Head of caudate nucleus (tissue), 42 donors: ENCODE measurements at regions not wholly inside any gene's neighbourhood (a gene's known extent, or its start where the extent isn't known, plus 50 kb on each side); places are given as distances from the start of the nearest gene placed in this dataset.
"Not testable (repeated sequence)": the region's sequence is repeated elsewhere in the genome, so short reads cannot be mapped to it uniquely, and the experiment has no call there.

Experiments used
- DNase-seq, 42 donors: peaks; one replicate each; pipeline versions ENCODE4 v3.0.0 to v3.0.0-alpha.2; 2020 to 2021; ENCODE audit warnings: mixed read lengths in 7 of 42
- intact Hi-C: fragments of 100-400 bp; cut with DNase I; formaldehyde crosslinking; loops from one replicate; pipeline ENCODE4 v1.15.0; 2022

DNA sequence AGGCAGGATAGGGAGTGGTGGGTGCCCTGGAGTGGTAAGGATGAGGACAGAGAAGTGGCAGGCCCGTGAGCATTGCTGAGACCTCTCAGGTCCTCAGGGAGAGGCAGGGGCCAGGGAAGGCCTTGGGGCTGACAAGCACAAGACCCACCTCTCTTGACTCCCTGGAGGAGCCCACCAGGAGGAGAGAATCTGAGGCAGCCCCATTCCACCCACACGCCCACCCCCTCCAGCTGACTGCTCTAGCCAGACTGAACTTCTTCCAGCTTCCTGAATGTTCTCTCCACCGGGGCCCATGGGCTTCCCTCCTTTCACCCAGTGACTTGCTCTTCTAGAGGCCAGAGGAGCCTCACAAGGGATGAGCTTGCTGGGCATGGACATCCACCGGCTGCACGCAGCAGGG lies 1403.0 kb downstream of the BRD1 start:
- intact Hi-C loops: no loop called here
- peak in 2 of 42 donors; percentile 7 to 22 for DNase-seq

DNA sequence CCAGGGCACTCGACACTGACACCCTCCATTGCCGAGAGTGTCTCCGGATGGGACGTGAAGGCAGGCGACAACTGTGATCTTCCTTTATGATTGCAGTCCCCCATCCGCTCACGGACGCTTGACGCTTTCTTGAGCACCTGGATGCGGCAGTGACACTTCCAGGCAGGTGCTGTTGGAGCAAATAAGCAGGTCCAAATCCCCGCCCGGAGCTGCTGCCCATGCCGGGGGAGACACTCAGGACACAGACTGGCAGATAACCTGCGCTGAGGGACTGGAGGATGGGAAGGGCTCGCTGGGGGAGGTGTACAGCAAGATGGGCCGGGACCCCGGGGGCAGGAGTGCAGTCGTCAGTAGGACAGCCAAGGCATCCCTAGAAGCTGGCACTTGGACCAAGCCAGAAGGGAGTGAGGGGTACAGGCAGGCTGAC lies 1403.5 kb downstream of the BRD1 start:
- DNase-seq: peak in 3 of 42 donors; percentile 16 to 36 (median 31)
- intact Hi-C loops: no loop called here

DNA sequence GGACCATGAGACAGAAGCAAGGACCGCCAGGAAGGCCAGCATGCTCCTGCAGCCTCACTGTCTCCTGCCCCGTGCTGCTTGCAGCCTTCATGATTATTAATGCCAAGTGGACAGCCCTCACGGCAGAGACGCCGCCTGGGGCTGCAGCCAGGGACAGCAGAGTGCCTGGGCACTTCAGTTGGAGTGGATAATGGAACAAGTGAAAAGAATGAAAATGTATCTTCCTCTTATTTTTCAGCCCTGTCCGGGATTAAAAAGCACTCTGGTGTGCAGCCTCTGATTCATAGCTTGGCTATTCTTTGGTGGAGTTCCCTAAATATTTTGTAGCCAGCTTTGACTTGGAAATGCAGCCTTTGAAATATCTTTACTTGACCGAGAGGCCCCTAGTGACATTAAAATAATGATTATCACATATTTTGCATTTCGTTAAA lies 1404.2 kb downstream of the BRD1 start:
- intact Hi-C loops: no loop called here
- DNase-seq: peak in 4 of 42 donors; percentile 5 to 44 (median 22)

DNA sequence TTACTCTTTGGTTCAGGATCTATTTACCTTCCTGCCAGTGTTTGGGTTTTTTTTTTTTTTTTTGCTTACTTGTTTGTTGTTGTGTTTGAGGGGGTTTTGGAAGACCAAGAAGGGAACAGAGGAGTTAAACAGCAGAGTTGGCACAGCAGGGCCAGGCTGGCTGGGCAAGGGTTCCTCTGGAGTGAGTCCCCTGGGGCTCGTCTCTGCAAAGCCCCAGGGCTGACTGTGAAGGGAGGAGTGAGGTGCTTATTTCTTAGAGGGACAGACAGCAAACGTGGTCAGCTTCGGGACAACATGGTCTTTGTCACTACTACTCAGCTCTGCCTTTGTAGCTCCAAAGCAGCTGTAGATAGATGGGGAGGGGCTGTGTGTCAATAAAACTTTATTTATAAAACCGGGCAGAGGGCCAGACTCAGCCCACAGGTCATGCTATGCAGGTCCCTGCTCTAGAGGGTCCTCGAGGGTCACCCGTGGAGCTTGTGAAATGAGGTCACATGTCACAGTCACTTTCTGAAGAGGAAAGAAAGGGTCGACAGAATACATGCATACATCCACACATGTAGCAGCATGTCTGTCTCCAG lies 1404.7 kb downstream of the BRD1 start:
- DNase-seq: peak in 3 of 42 donors; percentile 6 to 25 (median 22)
- intact Hi-C loops: no loop called here

DNA sequence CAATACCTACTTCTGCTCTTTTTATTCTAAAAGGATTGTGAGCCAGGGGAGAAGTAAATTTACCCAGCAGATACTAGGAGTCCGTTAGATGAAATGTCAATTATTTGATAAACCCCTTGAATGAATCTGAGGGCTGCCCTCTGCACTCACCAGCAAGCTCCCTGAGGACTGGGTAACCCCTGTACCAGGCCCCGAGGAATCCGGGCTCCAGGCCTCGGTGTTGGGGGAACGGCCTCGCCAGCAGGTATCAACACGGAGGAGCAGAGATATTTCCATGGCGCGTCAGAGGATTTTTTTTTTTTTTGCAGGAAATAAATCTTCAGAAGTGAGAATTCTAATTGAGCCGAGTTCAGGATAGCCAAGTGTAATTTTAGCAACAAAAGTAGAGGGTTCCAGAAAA lies 1408.8 kb downstream of the BRD1 start:
- peak in 5 of 42 donors; percentile 3 to 19 (median 12) for DNase-seq
- intact Hi-C loops: no loop called here

DNA sequence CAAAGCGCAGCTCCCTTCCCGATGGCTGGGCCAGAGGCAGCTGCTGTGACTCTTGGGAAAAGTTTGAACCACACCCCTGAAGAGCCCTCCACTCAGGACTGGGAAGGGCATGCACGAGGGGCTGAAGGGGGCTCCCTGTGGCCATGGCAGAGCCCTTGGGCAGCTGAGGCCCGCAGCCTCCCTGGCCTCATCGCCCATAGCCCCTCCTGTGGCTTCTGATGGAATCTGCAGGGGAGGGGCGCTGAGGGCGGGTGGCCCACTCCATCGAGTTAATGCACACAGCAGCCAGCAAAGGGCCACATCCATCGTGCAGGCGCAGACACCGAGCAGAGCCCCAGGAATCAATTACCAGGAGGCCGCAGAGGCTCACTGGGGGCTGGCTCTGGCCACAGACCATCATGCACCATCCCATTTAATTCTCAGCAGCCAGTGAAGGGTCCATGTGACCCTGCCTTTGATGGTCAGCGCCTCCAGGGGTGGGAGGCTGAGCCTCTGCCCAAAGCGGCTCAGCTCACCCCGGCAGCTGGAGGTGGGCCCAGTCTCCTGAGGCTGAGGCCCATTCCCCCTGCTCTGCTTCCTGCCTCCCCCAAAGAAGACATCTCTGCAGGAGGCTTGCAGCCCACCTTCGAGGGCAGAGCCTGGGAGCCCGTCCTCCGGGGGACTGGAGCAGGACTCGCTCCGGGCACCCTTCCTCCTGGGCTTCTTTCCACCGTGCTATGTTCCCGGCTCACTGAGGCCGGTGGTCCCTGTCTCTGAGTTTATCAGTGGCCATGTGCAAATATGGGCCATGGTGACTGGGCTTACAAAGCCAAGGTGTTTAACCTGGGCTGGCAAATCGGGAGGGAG lies 1410.2 kb downstream of the BRD1 start:
- DNase-seq: peak in 4 of 42 donors; percentile 7 to 17 (median 8)
- intact Hi-C loops: no loop called here

DNA sequence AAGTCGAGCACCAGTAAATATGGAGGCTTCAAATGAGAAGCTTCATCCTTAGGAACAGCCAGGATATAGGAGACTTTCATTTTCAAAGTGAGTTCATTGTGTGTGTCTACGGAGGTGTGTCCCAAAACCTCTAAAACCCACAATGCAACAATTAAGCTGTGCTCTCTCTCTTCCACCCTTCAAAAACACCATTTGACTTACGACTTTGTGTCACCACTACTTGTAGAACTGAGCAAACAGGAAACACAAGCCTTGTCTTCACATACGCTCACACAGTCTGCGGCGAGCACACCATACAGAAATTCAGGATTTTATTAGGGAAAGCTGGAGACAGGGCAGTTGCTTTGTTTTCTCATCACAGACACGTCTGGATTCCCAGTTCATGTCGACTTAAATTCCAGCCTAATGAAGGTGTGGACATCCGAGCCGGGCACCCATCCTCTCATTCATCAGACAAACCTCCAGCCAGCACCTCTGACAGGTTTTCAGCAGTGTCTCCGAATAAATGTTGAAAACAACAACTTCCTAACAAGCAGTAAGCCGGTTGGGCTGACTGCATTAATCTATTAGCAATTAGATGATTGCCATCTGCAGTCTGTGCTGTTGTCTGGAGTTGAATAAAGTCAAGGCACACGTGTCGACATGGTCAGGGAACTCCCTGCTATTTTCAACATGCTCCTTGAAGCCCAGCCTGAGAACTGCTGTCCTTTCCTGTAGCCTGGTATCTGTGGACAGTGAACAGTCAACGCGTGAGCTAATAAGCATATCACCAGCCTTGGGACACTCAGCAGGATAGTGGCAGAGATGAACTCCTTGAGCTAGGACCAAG lies 1411.1 kb downstream of the BRD1 start:
- peak in 2 of 42 donors; percentile 9 to 15 for DNase-seq
- intact Hi-C loops: no loop called here

DNA sequence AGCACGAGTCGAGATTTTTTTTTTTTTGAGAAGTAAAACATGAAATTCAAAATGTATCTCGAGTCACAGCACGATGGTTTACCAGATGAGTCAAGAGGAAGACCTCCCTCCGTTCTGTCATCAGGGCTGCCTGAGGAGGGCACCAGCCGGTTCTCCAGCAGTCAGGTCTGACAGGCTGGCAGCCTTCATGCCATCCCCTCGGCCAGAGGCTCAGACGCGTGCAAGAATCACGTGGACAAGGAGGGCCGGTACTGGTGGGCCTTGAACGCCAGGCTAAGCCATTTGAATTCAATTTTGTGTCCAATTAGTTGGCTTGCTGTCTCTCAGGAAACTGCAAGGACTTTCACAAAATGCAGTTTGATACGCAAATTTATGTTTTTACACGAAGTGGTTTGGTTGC lies 1412.2 kb downstream of the BRD1 start:
- intact Hi-C loops: no loop called here
- DNase-seq: peak in 4 of 42 donors; percentile 6 to 30 (median 16)

DNA sequence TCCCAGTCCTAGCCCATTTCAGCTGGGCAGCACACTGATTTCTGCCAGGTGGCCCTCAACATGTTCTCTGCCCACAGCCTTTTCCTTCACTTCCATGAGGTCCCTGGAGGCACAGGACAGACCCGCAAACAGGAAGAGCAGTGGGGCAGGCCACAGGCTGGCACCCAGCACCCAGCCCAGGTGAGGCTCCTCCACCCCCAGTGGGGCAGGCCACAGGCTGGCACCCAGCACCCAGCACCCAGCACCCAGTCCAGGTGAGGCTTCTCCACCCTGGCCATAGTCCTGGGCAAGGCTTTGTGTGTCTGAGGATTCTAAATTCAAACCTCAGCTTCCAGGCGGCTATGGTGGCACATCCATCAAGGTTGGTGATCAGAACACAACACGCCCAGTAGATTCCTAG lies 1413.0 kb downstream of the BRD1 start:
- intact Hi-C loops: no loop called here
- DNase-seq: peak in 2 of 42 donors; percentile 6 to 19

DNA sequence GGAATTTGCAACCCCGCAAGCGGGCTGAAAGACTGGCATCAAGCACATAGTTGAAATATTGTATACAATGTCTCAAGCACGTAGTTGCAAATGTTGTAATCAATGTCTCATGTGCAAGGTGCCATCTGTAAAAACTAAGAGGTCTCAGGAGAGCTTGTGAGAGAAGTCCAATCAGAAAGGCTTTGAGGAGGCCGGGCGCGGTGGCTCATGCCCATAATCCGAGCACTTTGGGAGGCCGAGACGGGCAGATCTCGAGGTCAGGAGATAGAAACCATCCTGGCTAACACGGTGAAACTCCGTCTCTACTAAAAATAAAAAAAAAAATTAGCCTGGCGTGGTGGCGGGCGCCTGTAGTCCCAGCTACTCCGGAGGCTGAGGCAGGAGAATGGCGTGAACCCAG lies 1414.7 kb downstream of the BRD1 start:
- DNase-seq: peak in 4 of 42 donors; percentile 0 to 34 (median 8)
- intact Hi-C loops: not testable (repeated sequence)

DNA sequence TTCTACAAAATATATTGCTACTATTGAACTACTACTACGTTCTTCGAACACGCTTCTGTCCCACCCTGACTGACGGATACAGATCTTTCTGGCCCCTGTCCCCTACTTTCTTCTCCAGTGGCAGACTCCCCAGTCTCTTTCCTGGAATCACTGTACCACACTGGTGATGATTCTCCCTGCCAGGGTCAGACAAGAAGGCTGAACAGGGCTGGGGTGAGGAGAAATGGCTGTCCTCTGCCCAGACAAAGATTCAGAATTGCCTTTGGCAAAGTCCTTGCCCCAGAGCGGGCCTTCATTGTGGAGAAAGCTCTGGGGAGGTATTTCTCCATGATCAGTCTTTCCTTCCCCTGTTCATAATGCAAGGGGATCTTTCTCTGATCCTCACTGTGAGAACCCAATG lies 1417.1 kb downstream of the BRD1 start:
- intact Hi-C loops: no loop called here
- DNase-seq: peak in 6 of 42 donors; percentile 1 to 15 (median 4)

DNA sequence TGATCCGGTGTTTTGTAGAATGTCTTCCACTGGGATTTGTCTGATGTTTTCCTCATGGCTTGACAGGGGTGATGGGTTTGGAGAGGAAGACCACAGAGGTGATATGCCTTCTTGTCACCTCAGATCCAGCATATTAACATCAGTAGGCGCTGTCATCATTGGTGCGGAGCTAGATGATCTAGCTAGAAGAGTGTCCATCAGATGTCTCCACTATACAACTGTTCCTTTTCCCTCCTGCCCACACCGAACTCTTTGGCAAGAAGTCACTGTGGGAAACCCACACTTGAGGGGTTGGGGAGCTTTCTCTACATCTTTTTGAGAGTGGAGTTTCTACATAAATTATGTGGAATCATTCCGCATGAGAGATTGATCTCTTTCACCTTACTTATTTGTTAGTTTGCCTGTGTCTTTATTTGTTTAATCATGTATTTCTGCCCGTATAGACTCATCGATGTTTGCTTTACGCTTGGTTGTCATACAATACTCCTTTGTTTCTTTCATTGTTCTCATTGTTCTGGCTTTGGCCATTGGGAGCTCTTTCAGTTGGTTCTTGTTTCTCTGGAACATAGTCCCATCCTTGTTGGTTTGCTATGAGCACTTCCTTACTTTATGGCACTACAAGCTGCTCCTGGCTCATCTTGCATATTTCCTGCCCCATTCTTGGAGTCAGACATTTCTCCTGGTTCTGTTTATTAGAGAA lies 1420.3 kb downstream of the BRD1 start:
- intact Hi-C loops: no loop called here

DNA sequence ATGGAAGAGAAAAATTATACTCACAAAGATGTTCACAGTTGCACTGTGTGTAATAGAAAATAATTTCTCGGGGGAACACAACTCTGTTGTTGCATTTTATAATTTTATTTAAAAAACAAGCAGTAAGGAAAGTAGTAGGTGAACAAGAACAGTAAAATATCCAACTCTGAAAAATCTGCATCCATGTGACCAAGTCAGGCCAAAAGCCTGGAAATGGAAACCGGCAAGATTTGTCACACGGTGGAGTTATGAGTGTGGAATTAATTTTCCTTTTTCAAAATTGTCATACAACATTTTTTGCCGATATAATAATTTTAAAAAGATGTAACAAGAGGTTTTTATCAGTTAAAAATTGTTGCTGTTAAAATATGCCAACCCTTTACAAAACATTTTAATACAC lies 1421.5 kb downstream of the BRD1 start:
- intact Hi-C loops: no loop called here

More for the DNA sequence above, 1420.3 kb downstream of the BRD1 start:
- peak in 13 of 42 donors; percentile 10 to 56 (median 18) for DNase-seq

DNA sequence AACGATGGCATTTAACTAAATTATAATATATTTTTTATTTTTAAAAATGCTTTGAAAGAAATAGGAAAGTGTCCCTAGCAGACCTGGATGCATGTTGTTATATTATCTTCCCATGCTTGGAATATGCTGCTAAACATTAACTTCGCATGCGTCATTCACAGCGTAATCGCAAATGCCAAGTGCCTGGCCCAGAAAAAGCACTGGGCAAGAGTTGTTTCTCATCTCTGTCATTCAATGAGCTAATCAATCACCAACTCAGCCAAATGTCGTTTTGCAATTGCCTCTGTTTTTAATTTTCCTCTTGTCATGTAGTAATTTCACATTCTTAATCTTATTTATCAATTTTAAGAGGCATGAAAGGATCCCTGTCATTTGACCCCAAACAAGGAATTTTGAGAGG lies 1421.9 kb downstream of the BRD1 start:
- peak in 6 of 42 donors; percentile 1 to 34 (median 6) for DNase-seq

More for the DNA sequence above, 1421.5 kb downstream of the BRD1 start:
- peak in 7 of 42 donors; percentile 1 to 34 (median 9) for DNase-seq

DNA sequence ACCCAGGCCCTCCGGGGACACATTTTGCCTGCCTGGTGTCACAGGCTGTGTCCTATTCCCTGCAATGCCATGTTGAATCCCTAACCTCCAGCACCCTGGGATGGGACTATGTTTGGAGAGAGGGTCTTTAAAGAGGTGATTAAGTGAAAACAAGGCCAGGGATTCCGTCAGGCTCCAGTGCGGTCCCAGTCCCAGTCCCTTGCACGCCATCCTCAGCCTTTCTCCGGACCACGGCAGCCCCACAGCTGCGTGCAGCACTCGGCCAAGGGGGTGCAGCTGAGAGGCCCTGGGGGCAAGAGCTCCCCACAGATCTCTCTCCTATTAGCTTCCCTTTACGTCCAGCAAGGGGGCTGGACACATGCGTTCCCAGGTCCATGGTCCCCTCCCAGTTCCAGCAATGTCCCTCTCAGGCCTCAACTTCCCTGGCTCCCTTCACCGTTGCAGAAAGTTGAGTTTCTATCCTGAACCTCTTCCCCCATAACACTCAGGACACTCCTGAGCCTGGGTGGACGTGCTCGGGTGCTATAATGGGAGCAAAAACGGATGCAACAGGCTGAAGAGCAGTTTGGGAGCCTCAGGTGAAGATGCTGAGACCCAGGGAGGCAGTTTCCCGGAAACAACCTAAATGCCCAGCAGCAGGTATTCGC lies 1422.7 kb downstream of the BRD1 start:
- intact Hi-C loops: no loop called here
- DNase-seq: peak in 9 of 42 donors; percentile 2 to 27 (median 18)

More for the DNA sequence above, 1421.9 kb downstream of the BRD1 start:
- intact Hi-C loops: no loop called here

DNA sequence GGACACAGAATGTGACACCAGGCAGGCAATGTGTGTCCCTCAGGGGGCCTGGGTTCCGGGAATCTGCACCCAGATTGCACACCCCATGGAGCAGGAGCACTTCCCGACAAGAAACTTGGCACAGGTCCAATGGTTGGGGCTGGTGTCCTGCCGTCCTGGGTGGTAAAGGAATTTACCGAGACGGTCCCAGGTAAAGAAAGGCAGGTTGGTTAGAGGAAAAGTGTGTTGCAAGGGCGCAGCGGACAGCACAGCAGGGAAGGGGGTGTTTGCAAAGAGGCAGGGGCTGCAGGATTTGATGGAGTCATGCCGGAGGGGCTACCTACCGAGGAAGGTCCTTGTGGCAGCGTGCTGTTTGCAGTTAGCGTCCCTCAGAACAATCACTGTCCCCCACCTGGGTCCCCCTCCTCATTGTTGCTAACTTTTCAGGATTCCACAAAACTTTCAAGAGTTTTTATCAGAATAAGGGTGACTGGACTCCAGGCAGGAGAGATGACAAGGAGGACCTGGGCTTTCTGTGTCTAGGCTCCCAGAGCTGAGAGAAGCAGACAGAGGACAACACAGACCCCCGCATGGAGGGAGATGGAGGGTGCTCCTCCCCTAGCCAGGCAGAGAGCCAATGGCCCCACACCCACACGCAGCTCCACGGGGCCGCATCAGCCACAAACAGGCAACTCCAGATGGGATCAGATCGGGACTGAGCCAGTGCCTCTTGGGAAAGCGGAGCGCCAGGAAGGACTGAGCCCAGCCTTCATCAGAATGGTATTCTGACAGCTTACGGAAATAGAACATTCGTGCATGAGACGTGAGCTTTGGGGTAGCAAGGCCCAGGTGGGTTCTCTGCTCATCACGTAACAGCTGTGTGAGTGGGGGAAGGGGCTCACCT lies 1423.9 kb downstream of the BRD1 start:
- intact Hi-C loops: no loop called here

DNA sequence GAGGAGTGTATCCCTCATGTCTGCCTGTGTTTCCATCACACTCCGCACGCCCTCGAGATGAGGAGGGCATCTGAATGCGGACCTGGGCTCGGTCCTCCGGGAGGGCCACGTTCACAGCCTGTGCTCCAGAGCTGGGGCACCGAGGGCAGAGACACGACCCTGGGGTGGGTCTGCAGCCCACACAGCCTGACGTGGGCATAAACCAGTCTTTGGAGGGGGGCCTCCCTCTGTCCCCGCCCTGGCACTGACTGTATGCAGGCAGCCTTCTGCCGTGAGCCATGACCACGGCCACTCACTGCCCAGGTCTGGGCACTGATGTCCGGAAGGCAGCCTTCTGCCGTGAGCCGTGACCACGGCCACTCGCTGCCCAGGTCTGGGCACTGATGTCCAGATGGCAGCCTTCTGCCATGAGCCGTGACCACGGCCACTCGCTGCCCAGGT lies 1425.1 kb downstream of the BRD1 start:
- peak in 6 of 42 donors; percentile 4 to 30 (median 10) for DNase-seq

More for the DNA sequence above, 1423.9 kb downstream of the BRD1 start:
- peak in 9 of 42 donors; percentile 4 to 35 (median 11) for DNase-seq

More for the DNA sequence above, 1425.1 kb downstream of the BRD1 start:
- intact Hi-C loops: no loop called here
